ENCODE measurements at regions not wholly inside any gene's neighbourhood (a gene's known extent, or its start where the extent isn't known, plus 50 kb on each side); places are given as distances from the start of the nearest gene placed in this dataset.

DNA sequence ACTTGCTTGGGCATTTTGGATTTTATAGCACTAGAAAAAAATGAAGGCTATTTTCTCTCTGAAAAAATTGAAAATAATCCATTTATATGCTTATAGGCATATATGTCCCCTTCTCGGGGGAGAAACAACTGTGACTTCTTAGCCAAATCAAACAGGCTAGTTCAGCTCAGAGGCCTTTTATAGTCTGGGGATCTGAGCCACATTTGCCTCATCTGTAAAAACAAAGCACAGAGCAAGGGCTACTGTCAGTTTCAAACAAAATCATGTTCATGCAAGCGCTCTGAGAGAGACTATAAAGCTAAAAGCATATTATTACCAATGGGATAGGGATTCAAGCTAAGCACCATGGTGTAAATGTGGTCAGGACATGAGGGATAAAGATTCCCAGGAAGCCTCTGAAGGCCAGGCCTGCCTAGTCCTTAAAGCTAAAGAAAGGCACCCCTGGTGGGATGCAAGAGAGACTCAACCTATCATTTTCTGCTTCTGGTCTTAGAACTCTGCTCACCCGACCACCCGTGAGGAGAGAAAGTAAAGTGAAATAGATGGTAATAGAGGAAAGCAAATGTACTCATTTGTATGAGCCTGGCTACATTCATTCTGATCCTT lies 51.0 kb upstream of the IL12A start:
- no peaks in the 10 kb centered on the region for H3K36me3 ChIP-seq
- no peak overlapping the region for H3K4me3 ChIP-seq
- no peak for ATAC-seq (ENCODE audit: low FRiP score in 2 of 2)
- WGBS, 2 donors, result 87 to 96% methylated on average over 4 of the region's 4 CpGs
- H3K27me3 ChIP-seq, result no peaks in the 10 kb centered on the region
- peaks cover 0 to 22% (median 14%) of the 10 kb centered on the region in 4 donors for H3K9me3 ChIP-seq
- DNase-seq, result no peak
- H3K4me1 ChIP-seq, result no peaks in the 10 kb centered on the region
- H3K27ac ChIP-seq, result no peak overlapping the region
- TF ChIP-seq EP300 (IDR thresholded peaks at IDR 0.05) (no peak), POLR2AphosphoS5 (IDR thresholded peaks at IDR 0.05) (no peak), CTCF (IDR thresholded peaks at IDR 0.05) (no peak), POLR2A (IDR thresholded peaks at IDR 0.05) (no peak)

GRCh38 chr3:159938714-159939113 lies 49.9 kb upstream of the IL12A start:
- WGBS, 2 donors, result 40 to 50% methylated on average over 2 of the region's 2 CpGs
- H3K4me1 ChIP-seq, result no peaks in the 10 kb centered on the region
- no peak overlapping the region for H3K4me3 ChIP-seq
- DNase-seq (no peak), ATAC-seq (ENCODE audit: low FRiP score in 2 of 2) (no peak)
- H3K27ac ChIP-seq, result no peak overlapping the region
- peaks cover 0 to 14% (median 13%) of the 10 kb centered on the region in 4 donors for H3K9me3 ChIP-seq
- H3K36me3 ChIP-seq, result no peaks in the 10 kb centered on the region
- H3K27me3 ChIP-seq, result no peaks in the 10 kb centered on the region
- TF ChIP-seq EP300 (IDR thresholded peaks at IDR 0.05) (no peak), POLR2AphosphoS5 (IDR thresholded peaks at IDR 0.05) (no peak), CTCF (IDR thresholded peaks at IDR 0.05) (no peak), POLR2A (IDR thresholded peaks at IDR 0.05) (no peak)

Small RNA genes lying in the stretch of these regions (small RNA-seq; reads per million reads assigned to genes)
- gene MIR3919, result 0 reads per million in 4 donors
- gene RNU2-31P, result 0 reads per million in 4 donors
